ENCODE measurements at regions not wholly inside any gene's neighbourhood (a gene's known extent, or its start where the extent isn't known, plus 50 kb on each side); places are given as distances from the start of the nearest gene placed in this dataset.

DNA sequence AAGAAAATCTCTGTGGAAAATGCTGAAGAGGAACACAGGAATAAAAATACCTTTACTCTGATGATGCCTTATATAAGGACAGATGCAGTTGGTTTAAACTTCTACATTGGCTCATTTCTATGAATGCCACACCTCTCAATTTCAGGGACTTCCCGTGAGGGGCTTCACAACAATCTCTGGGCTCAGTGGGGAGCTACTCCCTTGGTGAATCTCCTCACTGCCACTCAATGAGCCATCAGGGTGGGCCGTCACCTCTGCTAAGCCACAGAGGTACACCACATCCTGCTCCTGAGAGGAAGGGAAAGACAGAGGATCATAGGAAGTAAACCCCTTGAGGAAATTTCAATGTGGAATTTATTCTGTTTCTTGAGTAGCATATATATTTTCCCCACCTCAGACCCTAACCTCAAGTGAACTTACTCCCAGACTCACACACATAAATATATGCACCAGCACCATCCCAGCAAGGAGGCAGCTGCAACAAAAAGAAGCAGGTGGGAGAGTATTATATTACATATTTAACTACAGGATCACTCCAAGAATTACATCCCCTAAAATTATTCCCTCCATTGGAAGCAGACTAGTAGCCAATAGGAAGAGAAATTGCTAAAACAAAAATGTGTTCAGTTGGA, 63.3 kb upstream of the PRSS1 start:
- H3K4me3 ChIP-seq (ENCODE audit: low read depth, low read length) = no peak overlapping the region
- no peak for TF ChIP-seq CTCF (IDR thresholded peaks at IDR 0.05; ENCODE audit: low read depth, low read length)

GRCh38 chr7:142681314-142682092, 67.8 kb upstream of the PRSS1 start:
- no peak overlapping the region for H3K4me3 ChIP-seq (ENCODE audit: low read depth, low read length)
- TF ChIP-seq CTCF (IDR thresholded peaks at IDR 0.05; ENCODE audit: low read depth, low read length) = no peak

GRCh38 chr7:142671506-142671905, 77.8 kb upstream of the PRSS1 start:
- no peak overlapping the region for H3K4me3 ChIP-seq (ENCODE audit: low read depth, low read length)
- no peak for TF ChIP-seq CTCF (IDR thresholded peaks at IDR 0.05; ENCODE audit: low read depth, low read length)

DNA sequence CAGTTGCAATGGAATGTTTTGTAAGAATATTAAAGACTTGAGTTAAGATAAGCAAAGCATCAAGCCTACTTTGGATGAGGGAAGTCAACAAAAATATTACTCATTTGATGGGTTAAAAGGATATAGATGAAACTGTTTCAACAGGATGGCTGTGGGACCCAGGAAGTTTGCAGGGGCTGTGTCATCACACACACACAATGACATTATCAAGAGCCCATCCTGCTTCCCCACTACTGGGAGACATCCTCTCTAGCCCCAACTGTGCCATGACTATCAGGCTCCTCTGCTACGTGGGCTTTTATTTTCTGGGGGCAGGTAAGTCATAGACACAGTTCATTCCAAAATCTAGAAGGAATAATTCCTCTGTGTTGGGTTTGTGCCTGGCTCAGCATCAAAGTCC, 78.8 kb upstream of the PRSS1 start:
- H3K4me3 ChIP-seq (ENCODE audit: low read depth, low read length) = no peak overlapping the region
- TF ChIP-seq CTCF (IDR thresholded peaks at IDR 0.05; ENCODE audit: low read depth, low read length) = no peak

GRCh38 chr7:142669074-142669654, 80.1 kb upstream of the PRSS1 start:
- TF ChIP-seq CTCF (IDR thresholded peaks at IDR 0.05; ENCODE audit: low read depth, low read length) = no peak
- no peak overlapping the region for H3K4me3 ChIP-seq (ENCODE audit: low read depth, low read length)

DNA sequence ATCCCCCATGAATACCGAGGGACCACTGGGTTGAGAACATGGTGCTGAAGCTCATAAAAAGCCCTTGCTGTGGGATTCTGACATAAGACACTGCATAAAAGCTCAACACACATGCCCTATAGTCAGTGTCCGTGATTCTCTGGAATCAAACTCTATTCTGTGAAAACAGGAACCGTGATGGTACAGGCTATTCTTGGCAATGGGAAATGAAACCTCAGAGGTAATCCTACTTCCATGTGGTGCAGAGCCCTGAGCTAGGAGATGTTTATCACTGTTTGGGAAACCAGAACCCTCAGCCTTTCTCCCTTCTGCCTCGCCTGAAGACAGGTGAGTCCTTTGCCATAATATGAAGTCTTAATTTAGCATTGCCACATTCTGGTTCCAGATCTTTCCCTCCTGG, 80.8 kb upstream of the PRSS1 start:
- TF ChIP-seq CTCF (IDR thresholded peaks at IDR 0.05; ENCODE audit: low read depth, low read length) = no peak
- no peak overlapping the region for H3K4me3 ChIP-seq (ENCODE audit: low read depth, low read length)

DNA sequence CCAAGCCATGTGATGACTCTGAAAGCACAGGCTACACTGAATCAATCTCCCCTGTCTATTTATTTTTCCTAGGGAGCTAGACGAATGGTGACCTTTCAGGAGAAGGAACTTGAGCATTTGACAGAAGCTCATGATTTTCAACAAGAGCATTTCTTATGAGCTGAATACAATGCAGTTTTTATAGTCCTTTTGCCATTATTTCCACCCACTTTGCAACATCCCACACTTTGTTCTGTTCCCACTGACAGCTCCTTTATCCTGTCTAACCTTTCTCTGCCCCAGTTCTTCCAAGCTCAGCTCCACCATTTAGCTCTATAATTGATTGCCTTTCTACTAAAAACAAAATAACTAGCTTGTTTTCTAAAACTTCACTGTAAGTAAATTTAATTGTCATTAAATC, 91.9 kb upstream of the PRSS1 start:
- TF ChIP-seq CTCF (IDR thresholded peaks at IDR 0.05; ENCODE audit: low read depth, low read length) = no peak
- H3K4me3 ChIP-seq (ENCODE audit: low read depth, low read length) = no peak overlapping the region
